Stimulated activated CD4-positive, alpha-beta T cell treated with anti-CD3 and anti-CD28 coated beads, Interleukin-4, amount 100 ng/mL, for 48 hours (primary cell): ENCODE measurements at regions not wholly inside any gene's neighbourhood (a gene's known extent, or its start where the extent isn't known, plus 50 kb on each side); places are given as distances from the start of the nearest gene placed in this dataset.
"Not testable (repeated sequence)": the region's sequence is repeated elsewhere in the genome, so short reads cannot be mapped to it uniquely, and the experiment has no call there.

Experiments
- DNase-seq, 2 donors: peaks; one replicate each; pipeline ENCODE4 v3.0.0-alpha.2; 2020; ENCODE audit warnings: low read depth in 2 of 2

- no peak for DNase-seq
These were observed 613.4 kb upstream of the ADAMTS5 start for GRCh38 chr21:27580276-27580675.

GRCh38 chr21:27578741-27579265 lies 611.9 kb upstream of the ADAMTS5 start:
- DNase-seq = no peak

DNA sequence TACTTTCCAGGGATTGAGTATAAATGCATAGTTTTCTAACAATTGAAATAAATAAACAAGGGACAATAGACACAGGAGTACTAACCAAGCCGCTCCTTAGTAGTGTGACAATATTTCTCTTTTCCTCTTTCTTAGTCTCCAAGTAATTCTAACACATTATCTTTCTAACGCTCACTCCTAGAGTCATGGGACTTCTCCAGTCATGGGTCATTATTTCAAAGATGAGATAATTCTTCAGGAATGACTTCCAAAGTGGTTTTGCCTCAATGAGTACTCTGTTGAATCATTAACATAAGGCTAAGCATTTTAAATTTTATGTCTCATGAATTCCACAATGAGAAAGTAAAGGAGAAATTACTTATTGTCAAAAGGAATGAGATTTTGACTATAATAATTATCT lies 605.8 kb upstream of the ADAMTS5 start:
- no peak for DNase-seq

GRCh38 chr21:27571706-27572105 lies 604.8 kb upstream of the ADAMTS5 start:
- DNase-seq = no peak

DNA sequence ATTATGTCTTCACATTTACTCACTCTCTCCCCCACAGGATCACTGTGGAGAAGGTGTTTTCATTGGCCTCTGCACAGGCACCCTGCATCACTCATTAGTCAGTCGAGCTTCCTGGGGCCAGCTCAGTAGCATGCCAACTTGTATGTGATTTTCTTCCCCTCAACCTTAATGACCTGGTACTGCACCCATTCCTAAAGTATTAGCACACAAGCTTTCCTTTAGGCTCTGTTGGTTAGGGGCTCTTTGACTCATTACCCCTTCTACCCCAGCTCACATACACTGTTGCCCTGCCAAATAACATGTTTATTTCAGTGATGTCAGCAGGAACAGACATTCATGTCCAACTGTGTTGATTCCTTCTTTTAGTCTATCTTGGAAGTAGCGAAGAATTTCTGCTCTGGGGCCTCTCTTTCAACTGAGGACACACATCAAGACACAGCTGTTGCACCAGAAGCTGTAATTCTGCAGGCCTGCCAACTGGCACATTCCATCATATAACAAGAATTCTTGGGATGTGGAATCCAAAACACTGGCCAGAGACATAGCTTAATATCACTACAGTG lies 603.5 kb upstream of the ADAMTS5 start:
- DNase-seq = no peak

GRCh38 chr21:27569831-27570230 lies 602.9 kb upstream of the ADAMTS5 start:
- no peak for DNase-seq

GRCh38 chr21:27569091-27569490 lies 602.2 kb upstream of the ADAMTS5 start:
- DNase-seq = no peak

GRCh38 chr21:27567381-27567780 lies 600.5 kb upstream of the ADAMTS5 start:
- DNase-seq = no peak

DNA sequence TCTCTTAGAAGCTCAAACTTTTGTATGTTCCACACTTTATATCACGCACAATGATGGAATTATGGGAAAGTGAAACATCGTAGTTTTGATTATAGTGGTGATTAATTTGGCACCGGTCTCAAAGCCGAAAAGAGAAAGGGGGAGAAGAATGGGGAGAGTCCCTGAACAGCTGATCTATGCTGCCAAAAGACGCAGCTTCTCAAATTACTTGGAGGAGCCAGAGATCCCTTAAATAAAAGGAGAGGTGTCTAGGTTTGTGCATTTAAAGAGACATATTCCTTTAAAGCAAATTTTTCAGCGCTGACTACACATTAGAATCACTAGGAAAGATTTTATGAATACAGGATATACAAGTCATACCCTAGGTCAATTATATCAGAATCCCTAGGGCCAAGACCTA lies 599.6 kb upstream of the ADAMTS5 start:
- DNase-seq = no peak

- no peak for DNase-seq
These were observed 598.5 kb upstream of the ADAMTS5 start for GRCh38 chr21:27565364-27565763.

- no peak for DNase-seq
These were observed 597.9 kb upstream of the ADAMTS5 start for GRCh38 chr21:27564684-27565301.

DNA sequence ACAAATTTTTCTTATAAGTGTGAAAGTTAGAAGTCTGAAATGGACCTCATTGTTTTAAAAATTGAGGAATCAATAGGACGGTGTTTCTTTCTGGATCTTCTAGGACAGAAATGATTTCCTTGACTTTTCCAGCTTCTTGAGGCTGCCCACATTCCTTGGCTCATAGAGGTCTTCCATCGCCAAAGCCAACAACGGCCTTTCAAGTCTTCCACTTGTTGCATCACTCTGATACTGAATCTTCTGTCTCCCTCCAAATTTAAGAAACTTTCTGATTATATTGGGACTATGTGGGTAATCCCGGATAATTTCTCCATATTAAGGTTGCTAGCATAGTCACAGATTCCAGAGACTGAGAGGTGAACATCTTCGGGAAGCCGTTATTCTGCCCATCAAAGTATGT lies 595.4 kb upstream of the ADAMTS5 start:
- no peak for DNase-seq

DNA sequence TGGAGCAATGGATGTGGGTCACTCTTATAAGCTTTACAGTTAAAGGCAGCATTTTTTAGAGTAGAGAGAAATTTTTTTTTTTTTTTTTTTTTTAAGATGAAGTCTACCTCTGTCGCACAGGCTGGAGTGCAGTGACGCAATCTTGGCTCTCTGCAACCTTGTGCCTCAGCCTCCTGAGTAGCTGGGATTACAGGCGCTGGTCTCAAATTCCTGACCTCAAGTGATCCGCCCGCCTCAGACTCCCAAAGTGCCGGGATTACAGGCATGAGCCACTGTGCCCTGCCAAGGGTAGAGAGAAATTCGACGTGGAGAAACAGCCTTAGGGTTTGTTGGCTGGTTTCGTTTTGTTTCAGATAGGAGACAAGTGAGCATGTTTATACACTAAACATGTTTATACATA lies 594.2 kb upstream of the ADAMTS5 start:
- DNase-seq = no peak

DNA sequence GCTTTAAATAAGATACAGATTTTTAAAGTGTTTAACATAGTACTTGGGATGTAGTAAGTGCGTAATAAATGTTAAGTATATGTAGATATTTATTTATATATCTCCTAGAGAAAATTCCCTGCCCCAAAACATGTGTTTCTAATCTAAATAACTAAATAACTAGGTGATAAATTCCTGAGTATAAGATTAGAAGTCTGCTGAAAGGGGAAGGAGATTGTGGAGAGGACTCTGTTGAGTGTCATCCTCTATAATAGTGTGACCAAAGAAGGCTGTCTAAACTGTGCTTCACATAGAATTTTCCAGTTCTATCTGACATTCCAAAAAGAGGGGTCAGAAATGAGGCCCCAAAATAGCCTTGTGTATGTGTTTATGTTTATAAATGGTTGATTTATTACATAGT lies 590.5 kb upstream of the ADAMTS5 start:
- DNase-seq = no peak

GRCh38 chr21:27555996-27556395 lies 589.1 kb upstream of the ADAMTS5 start:
- no peak for DNase-seq

DNA sequence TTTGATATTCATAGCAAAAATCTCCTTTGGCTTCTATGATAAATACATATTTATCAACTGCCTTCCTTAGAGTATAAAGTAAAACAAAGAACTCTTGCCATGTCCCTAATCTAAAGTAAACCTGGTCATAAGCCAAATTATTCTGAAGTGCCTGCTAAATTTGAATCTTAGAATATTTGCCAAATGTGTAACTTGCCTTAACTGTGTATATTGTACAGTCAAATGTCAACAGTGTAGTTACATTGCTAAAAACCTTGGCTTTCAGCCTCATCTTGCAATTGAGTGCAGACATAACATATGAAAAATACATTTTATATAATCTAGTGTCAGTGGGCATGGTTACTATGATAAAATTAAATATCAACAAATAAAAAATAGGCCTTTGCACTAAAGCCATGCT lies 583.4 kb upstream of the ADAMTS5 start:
- DNase-seq = no peak

GRCh38 chr21:27548486-27548885 lies 581.6 kb upstream of the ADAMTS5 start:
- DNase-seq = no peak

GRCh38 chr21:27545754-27546349 lies 579.0 kb upstream of the ADAMTS5 start:
- DNase-seq = no peak

- not testable (repeated sequence) for DNase-seq
These were observed 575.2 kb upstream of the ADAMTS5 start for GRCh38 chr21:27542126-27542525.

DNA sequence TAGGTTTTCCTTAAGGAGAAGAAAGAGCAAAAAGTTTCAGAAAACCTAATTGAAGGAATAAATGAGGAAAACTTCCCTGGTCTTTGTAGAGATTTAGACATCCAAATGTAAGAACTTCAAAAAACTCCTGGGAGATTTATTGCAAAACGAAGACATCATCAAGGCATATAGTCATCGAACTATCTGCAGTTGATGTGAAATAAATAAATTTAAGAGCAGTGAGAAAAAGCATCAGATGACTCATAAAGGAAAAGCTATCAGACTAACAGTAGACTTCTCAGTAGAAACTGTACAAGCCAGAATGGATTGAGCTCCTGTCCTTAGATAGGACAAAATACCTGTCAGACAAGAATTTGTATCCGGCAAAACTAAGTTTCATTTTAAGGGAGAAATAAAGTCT lies 569.4 kb upstream of the ADAMTS5 start:
- DNase-seq = no peak

DNA sequence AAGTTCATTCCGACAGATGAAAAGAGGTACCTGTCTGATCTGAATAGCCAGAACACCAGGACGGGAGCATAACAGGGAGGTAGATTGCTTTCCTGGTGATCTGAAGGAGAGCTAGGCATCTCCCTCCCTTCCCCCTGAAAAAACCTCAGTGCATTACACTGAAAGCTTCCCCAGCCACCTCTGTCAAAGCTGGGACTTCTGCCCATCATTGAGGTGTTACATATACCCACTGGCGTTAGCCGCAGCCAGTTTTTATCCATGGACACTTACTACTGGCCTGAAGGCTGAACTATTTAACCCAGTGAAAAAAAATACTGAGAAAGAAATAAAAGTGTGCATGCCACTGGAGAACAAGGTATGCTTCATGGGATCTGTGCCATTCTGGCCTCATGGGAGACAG lies 568.3 kb upstream of the ADAMTS5 start:
- DNase-seq = no peak

DNA sequence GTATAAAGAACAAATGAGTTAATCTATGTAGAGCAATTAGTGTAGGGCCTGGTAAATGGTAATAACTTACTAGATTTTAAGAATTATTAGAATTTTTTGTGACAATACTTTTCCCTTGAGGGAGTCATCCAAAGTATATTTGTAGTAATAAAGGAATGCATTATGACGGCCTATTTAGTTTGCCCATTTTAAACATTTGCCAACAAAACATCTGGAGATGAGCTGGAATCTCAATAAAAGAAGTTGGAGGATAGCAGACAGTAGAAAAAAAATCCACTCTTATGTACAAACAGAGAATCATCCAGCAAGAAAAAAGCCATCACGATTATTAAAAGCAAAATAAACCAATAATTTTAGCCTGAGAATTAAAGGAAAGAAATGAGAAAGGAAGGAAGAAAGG lies 567.3 kb upstream of the ADAMTS5 start:
- DNase-seq = no peak

GRCh38 chr21:27532076-27532475 lies 565.2 kb upstream of the ADAMTS5 start:
- no peak for DNase-seq
